Gastrocnemius medialis (tissue), 4 donors: ENCODE measurements at regions not wholly inside any gene's neighbourhood (a gene's known extent, or its start where the extent isn't known, plus 50 kb on each side); places are given as distances from the start of the nearest gene placed in this dataset.

Experiments used
- POLR2A ChIP-seq, 2 donors: fragments of 450-650 bp; IDR thresholded peaks; one replicate each; pipeline ENCODE4 v1.6.1; 2017; ENCODE audit warnings: antibody characterized with exemption in 2 of 2, mild to moderate bottlenecking in 2 of 2, moderate library complexity in 2 of 2
- TF ChIP-seq, protein P1 (sequence below), 5 experiments: fragments of 450-650 bp in 3 of 5; fragments of 200-600 bp in 2 of 5; sonication (generic) in 2 of 5; IDR thresholded peaks in 4 of 5; conservative IDR thresholded peaks in 1 of 5; 1 replicate in 4 of 5; 2 replicates in 1 of 5; pipeline ENCODE4 v1.5.1; 2016 to 2019; ENCODE audit warnings: antibody characterized with exemption in 5 of 5, mild to moderate bottlenecking in 3 of 5, moderate library complexity in 3 of 5

DNA sequence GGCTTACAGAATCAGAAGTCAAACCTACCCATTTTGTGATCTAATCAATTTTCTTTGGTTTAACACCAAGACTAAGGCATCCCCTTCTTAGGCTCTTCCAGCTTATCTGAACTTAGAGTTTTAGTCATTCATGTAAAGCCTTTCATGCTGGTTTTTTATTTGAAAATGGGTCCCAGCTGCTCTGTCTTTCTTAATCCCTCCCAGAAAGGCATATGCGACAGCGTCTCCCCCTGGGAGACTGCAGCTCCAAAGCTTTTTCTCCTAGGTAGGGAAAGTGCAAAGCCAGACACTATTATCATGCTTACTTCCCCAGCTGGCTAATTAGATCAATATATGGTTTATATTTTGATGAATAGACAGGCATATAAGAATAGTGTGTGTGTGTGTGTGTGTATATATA, 96.6 kb upstream of the E2F7 start:
- TF ChIP-seq, protein P1, sequence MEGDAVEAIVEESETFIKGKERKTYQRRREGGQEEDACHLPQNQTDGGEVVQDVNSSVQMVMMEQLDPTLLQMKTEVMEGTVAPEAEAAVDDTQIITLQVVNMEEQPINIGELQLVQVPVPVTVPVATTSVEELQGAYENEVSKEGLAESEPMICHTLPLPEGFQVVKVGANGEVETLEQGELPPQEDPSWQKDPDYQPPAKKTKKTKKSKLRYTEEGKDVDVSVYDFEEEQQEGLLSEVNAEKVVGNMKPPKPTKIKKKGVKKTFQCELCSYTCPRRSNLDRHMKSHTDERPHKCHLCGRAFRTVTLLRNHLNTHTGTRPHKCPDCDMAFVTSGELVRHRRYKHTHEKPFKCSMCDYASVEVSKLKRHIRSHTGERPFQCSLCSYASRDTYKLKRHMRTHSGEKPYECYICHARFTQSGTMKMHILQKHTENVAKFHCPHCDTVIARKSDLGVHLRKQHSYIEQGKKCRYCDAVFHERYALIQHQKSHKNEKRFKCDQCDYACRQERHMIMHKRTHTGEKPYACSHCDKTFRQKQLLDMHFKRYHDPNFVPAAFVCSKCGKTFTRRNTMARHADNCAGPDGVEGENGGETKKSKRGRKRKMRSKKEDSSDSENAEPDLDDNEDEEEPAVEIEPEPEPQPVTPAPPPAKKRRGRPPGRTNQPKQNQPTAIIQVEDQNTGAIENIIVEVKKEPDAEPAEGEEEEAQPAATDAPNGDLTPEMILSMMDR (IDR thresholded peaks at IDR 0.05 in 4 of 5, conservative IDR thresholded peaks at IDR 0.05 in 1 of 5), result no peak
- TF ChIP-seq POLR2A (IDR thresholded peaks at IDR 0.05), result no peak
